ENCODE measurements at regions not wholly inside any gene's neighbourhood (a gene's known extent, or its start where the extent isn't known, plus 50 kb on each side); places are given as distances from the start of the nearest gene placed in this dataset.

GRCh38 chr1:199122085-199122484, 483.2 kb downstream of the PTPRC start:
- no peak for DNase-seq

GRCh38 chr1:199122532-199123311, 483.9 kb downstream of the PTPRC start:
- no peak for DNase-seq

GRCh38 chr1:199123615-199124014, 484.8 kb downstream of the PTPRC start:
- no peak for DNase-seq

GRCh38 chr1:199124351-199124750, 485.5 kb downstream of the PTPRC start:
- DNase-seq, result no peak

GRCh38 chr1:199129247-199129646, 490.4 kb downstream of the PTPRC start:
- DNase-seq, result no peak

- no peak for DNase-seq
Observed at GRCh38 chr1:199132006-199132405, 493.2 kb downstream of the PTPRC start.

GRCh38 chr1:199135901-199136300, 497.1 kb downstream of the PTPRC start:
- DNase-seq, result no peak

GRCh38 chr1:199138061-199138460, 499.2 kb downstream of the PTPRC start:
- DNase-seq, result no peak

- DNase-seq, result no peak
Observed at GRCh38 chr1:199149591-199149990, 510.8 kb downstream of the PTPRC start.

- DNase-seq, result no peak
Observed at GRCh38 chr1:199150756-199151155, 511.9 kb downstream of the PTPRC start.

- no peak for DNase-seq
Observed at GRCh38 chr1:199151634-199152425, 513.0 kb downstream of the PTPRC start.

GRCh38 chr1:199152676-199153075, 513.8 kb downstream of the PTPRC start:
- no peak for DNase-seq

- no peak for DNase-seq
Observed at GRCh38 chr1:199155166-199156019, 516.6 kb downstream of the PTPRC start.

GRCh38 chr1:199157494-199157893, 518.7 kb downstream of the PTPRC start:
- no peak for DNase-seq

- no peak for DNase-seq
Observed at GRCh38 chr1:199160521-199161318, 521.9 kb downstream of the PTPRC start.

- DNase-seq, result no peak
Observed at GRCh38 chr1:199161319-199161680, 522.5 kb downstream of the PTPRC start.

- DNase-seq, result no peak
Observed at GRCh38 chr1:199161766-199162303, 523.0 kb downstream of the PTPRC start.

GRCh38 chr1:199163267-199163666, 524.4 kb downstream of the PTPRC start:
- DNase-seq, result no peak

GRCh38 chr1:199163670-199164069, 524.8 kb downstream of the PTPRC start:
- DNase-seq, result no peak

- no peak for DNase-seq
Observed at GRCh38 chr1:199167460-199167859, 528.6 kb downstream of the PTPRC start.

GRCh38 chr1:199168888-199169585, 530.2 kb downstream of the PTPRC start:
- DNase-seq, result no peak

- no peak for DNase-seq
Observed at GRCh38 chr1:199170711-199171110, 531.9 kb downstream of the PTPRC start.

Measured in activated naive CD4-positive, alpha-beta T cell treated with anti-CD3 and anti-CD28 coated beads, Interleukin-2, amount 50 U/mL, for 16 hours (primary cell).